NT2/D1 (cell line): ENCODE measurements at regions not wholly inside any gene's neighbourhood (a gene's known extent, or its start where the extent isn't known, plus 50 kb on each side); places are given as distances from the start of the nearest gene placed in this dataset.

ENCODE experiments used
- SUZ12 ChIP-seq: IDR thresholded peaks from 2 replicates; pipeline ENCODE4 v1.6.1; 2011; ENCODE audit not compliant: insufficient read length, insufficient read depth; ENCODE audit errors: extremely low read depth
- YY1 ChIP-seq: IDR thresholded peaks from 2 replicates; pipeline ENCODE4 v1.6.1; 2011; ENCODE audit not compliant: insufficient read length, insufficient read depth
- ZNF274 ChIP-seq: IDR thresholded peaks from 2 replicates; pipeline ENCODE4 v1.6.1; 2011; ENCODE audit warnings: mild to moderate bottlenecking, low read depth, low read length

DNA sequence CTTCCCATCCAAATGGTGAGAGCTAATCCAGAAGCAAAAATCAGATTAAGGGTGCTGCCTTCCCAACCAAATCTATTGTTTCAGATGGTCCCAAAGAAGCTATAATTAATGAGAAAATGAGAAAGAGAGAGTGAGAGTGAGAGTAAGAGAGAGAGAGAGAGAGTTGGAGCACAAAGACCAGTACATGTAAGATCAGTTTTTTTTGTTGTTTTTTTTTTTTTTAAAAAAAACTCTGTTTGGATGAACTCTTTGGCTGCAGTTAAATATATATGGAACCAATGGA, 305.6 kb downstream of the PTEN start:
- TF ChIP-seq YY1 = no peak
- TF ChIP-seq ZNF274 = no peak
- no peak for TF ChIP-seq SUZ12
